ENCODE measurements at regions not wholly inside any gene's neighbourhood (a gene's known extent, or its start where the extent isn't known, plus 50 kb on each side); places are given as distances from the start of the nearest gene placed in this dataset.

DNA sequence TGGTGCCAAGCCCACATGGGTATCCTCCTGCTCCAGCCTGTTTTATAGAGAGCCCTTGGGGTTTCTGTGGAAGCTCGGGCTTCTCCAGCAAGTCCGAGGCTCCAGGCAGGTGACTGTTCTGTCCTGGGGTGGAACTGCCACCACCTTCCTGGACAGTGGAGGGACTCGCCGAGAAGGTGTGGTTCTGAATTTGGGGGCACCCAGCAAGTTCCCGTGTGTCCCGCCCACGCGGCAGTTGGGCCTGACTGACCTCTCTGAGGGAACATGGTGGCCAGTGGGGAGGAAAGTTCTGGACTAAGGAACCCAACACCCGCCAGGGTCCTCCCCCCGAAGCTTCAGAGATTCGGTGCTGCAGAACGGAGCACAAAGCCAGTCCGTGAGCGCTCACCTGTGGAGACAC lies 158.1 kb upstream of the C1orf174 start:
- no peaks in the 10 kb centered on the region for H3K27me3 ChIP-seq (ENCODE audit: control insufficient read depth, insufficient read depth, low read length)
- DNase-seq (ENCODE audit: low read depth, low spot score): no peak

DNA sequence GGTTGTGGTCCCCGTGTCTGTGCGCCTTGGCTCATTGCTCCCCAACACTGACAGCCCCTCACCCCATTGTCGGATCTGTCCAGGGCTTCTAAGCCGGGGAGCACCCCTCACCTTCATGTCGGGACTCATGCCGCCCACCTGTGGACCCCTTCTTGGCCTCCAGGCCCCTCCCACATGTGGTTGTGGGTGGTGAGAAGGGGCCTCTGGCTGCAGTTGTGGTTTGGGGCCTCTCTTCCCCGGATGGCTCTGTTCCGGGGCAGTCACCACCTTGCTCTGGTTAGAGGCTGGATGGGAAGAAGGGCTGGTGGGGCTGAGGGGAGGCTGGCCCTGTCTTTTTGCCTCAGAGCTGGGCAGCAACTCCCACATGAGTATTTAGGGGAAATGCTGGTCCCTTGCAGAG lies 158.6 kb upstream of the C1orf174 start:
- no peaks in the 10 kb centered on the region for H3K36me3 ChIP-seq (ENCODE audit: control insufficient read depth, insufficient read depth, low read length)
- ATAC-seq: no peak
- no peaks in the 10 kb centered on the region for H3K4me1 ChIP-seq (ENCODE audit: control insufficient read depth, insufficient read depth, low read length)
- no peak overlapping the region for H3K27ac ChIP-seq (ENCODE audit: low read length)
- ChIA-PET POLR2A (interaction anchor here (0.6 kb wide), 1 partner anchor 142 kb away, joined by 3 read pairs; no protein-coding TSS in a partner anchor), CTCF (no interaction called here)
- no peak for TF ChIP-seq POLR2AphosphoS5 (IDR thresholded peaks at IDR 0.05; ENCODE audit: low read depth, low read length)
- no peak for TF ChIP-seq SIN3A (IDR thresholded peaks at IDR 0.05; ENCODE audit: borderline replicate concordance, insufficient read depth, low read depth, low read length)
- intact Hi-C loops (cut with micrococcal nuclease; ENCODE audit: unreplicated experiment): loop anchor here (10.0 kb wide), 1 partner anchor 144 kb away; no protein-coding TSS in a partner anchor
- in situ Hi-C loops (cut with HindIII; ENCODE audit: low pct_unique_long_range_greater_than_20kb, low sequenced_read_pairs): no loop called here
- no TSS peak for BruUV-seq (replicated peaks)
- no peaks in the 10 kb centered on the region for H3K9me3 ChIP-seq (ENCODE audit: control insufficient read depth, insufficient read depth, low read depth, low read length)
- no peak for DNase-seq (ENCODE audit: low read depth, low spot score)
- H3K27me3 ChIP-seq (ENCODE audit: control insufficient read depth, insufficient read depth, low read length): no peaks in the 10 kb centered on the region
- no peak overlapping the region for H3K4me3 ChIP-seq (ENCODE audit: low read depth in 2 of 2, low read length in 2 of 2)

More for the DNA sequence above, 158.1 kb upstream of the C1orf174 start:
- ATAC-seq: no peak
- intact Hi-C loops (cut with micrococcal nuclease; ENCODE audit: unreplicated experiment) (loop anchor here (10.0 kb wide), 1 partner anchor 143 kb away; no protein-coding TSS in a partner anchor), in situ Hi-C loops (cut with HindIII; ENCODE audit: low pct_unique_long_range_greater_than_20kb, low sequenced_read_pairs) (no loop called here)
- no peak overlapping the region for H3K4me3 ChIP-seq (ENCODE audit: low read depth in 2 of 2, low read length in 2 of 2)
- H3K27ac ChIP-seq (ENCODE audit: low read length): no peak overlapping the region
- no peaks in the 10 kb centered on the region for H3K4me1 ChIP-seq (ENCODE audit: control insufficient read depth, insufficient read depth, low read length)
- H3K9me3 ChIP-seq (ENCODE audit: control insufficient read depth, insufficient read depth, low read depth, low read length): no peaks in the 10 kb centered on the region
- no peaks in the 10 kb centered on the region for H3K36me3 ChIP-seq (ENCODE audit: control insufficient read depth, insufficient read depth, low read length)
- POLR2A ChIA-PET: no interaction called here
- CTCF ChIA-PET: interaction anchor here (0.6 kb wide), 1 partner anchor 19 kb away, joined by 5 read pairs; no protein-coding TSS in a partner anchor
- TF ChIP-seq, protein P1, sequence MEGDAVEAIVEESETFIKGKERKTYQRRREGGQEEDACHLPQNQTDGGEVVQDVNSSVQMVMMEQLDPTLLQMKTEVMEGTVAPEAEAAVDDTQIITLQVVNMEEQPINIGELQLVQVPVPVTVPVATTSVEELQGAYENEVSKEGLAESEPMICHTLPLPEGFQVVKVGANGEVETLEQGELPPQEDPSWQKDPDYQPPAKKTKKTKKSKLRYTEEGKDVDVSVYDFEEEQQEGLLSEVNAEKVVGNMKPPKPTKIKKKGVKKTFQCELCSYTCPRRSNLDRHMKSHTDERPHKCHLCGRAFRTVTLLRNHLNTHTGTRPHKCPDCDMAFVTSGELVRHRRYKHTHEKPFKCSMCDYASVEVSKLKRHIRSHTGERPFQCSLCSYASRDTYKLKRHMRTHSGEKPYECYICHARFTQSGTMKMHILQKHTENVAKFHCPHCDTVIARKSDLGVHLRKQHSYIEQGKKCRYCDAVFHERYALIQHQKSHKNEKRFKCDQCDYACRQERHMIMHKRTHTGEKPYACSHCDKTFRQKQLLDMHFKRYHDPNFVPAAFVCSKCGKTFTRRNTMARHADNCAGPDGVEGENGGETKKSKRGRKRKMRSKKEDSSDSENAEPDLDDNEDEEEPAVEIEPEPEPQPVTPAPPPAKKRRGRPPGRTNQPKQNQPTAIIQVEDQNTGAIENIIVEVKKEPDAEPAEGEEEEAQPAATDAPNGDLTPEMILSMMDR (IDR thresholded peaks at IDR 0.05): no peak
- TF ChIP-seq SIN3A (IDR thresholded peaks at IDR 0.05; ENCODE audit: borderline replicate concordance, insufficient read depth, low read depth, low read length) (no peak), POLR2AphosphoS5 (IDR thresholded peaks at IDR 0.05; ENCODE audit: low read depth, low read length) (no peak), TCF7L2 (IDR thresholded peaks at IDR 0.05; ENCODE audit: low read depth, low read length) (no peak)
- TF ChIP-seq, protein P2, sequence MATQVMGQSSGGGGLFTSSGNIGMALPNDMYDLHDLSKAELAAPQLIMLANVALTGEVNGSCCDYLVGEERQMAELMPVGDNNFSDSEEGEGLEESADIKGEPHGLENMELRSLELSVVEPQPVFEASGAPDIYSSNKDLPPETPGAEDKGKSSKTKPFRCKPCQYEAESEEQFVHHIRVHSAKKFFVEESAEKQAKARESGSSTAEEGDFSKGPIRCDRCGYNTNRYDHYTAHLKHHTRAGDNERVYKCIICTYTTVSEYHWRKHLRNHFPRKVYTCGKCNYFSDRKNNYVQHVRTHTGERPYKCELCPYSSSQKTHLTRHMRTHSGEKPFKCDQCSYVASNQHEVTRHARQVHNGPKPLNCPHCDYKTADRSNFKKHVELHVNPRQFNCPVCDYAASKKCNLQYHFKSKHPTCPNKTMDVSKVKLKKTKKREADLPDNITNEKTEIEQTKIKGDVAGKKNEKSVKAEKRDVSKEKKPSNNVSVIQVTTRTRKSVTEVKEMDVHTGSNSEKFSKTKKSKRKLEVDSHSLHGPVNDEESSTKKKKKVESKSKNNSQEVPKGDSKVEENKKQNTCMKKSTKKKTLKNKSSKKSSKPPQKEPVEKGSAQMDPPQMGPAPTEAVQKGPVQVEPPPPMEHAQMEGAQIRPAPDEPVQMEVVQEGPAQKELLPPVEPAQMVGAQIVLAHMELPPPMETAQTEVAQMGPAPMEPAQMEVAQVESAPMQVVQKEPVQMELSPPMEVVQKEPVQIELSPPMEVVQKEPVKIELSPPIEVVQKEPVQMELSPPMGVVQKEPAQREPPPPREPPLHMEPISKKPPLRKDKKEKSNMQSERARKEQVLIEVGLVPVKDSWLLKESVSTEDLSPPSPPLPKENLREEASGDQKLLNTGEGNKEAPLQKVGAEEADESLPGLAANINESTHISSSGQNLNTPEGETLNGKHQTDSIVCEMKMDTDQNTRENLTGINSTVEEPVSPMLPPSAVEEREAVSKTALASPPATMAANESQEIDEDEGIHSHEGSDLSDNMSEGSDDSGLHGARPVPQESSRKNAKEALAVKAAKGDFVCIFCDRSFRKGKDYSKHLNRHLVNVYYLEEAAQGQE (IDR thresholded peaks at IDR 0.05; ENCODE audit: insufficient read depth in 1 of 2, low read depth in 2 of 2, low read length in 1 of 2): no peak
- no TSS peak for BruUV-seq (replicated peaks)

DNA sequence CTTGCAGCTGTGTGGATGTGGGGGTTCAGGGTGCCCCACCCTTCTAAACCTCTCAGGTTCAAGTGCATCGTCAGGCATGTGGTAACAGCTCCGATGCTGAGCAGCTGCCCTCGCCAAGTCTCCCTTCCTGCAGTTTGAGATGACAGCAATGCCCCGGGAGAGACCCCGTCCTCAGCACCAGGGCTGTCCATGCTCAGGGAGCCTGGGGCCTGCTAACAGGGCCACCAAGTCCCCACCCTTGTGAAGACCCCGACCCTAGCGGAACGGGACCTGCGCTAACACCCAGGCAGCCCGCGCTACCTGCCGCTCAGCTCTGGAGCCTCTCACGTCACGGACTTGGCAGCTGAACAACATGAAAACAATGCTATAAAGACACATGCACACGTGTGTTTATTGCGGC lies 159.2 kb upstream of the C1orf174 start:
- ChIA-PET CTCF (no interaction called here), POLR2A (interaction anchor here (0.6 kb wide), 1 partner anchor 142 kb away, joined by 3 read pairs; no protein-coding TSS in a partner anchor)
- H3K9me3 ChIP-seq (ENCODE audit: control insufficient read depth, insufficient read depth, low read depth, low read length): no peaks in the 10 kb centered on the region
- no TSS peak for BruUV-seq (replicated peaks)
- H3K4me1 ChIP-seq (ENCODE audit: control insufficient read depth, insufficient read depth, low read length): no peaks in the 10 kb centered on the region
- no peak overlapping the region for H3K4me3 ChIP-seq (ENCODE audit: low read depth in 2 of 2, low read length in 2 of 2)
- no peak for DNase-seq (ENCODE audit: low read depth, low spot score)
- in situ Hi-C loops (cut with HindIII; ENCODE audit: low pct_unique_long_range_greater_than_20kb, low sequenced_read_pairs): no loop called here
- TF ChIP-seq TCF7L2 (IDR thresholded peaks at IDR 0.05; ENCODE audit: low read depth, low read length) (no peak), POLR2AphosphoS5 (IDR thresholded peaks at IDR 0.05; ENCODE audit: low read depth, low read length) (no peak), SIN3A (IDR thresholded peaks at IDR 0.05; ENCODE audit: borderline replicate concordance, insufficient read depth, low read depth, low read length) (no peak)
- TF ChIP-seq, protein P1 (IDR thresholded peaks at IDR 0.05): no peak
- TF ChIP-seq, protein P2 (IDR thresholded peaks at IDR 0.05; ENCODE audit: insufficient read depth in 1 of 2, low read depth in 2 of 2, low read length in 1 of 2): no peak
- no peaks in the 10 kb centered on the region for H3K27me3 ChIP-seq (ENCODE audit: control insufficient read depth, insufficient read depth, low read length)
- no peak overlapping the region for H3K27ac ChIP-seq (ENCODE audit: low read length)
- ATAC-seq: no peak
- intact Hi-C loops (cut with micrococcal nuclease; ENCODE audit: unreplicated experiment): loop anchor here (10.0 kb wide), 1 partner anchor 144 kb away; no protein-coding TSS in a partner anchor
- H3K36me3 ChIP-seq (ENCODE audit: control insufficient read depth, insufficient read depth, low read length): no peaks in the 10 kb centered on the region

Measured in Panc1 (cell line).